Fibroblast of gingiva (primary cell): ENCODE measurements at regions not wholly inside any gene's neighbourhood (a gene's known extent, or its start where the extent isn't known, plus 50 kb on each side); places are given as distances from the start of the nearest gene placed in this dataset.
A peak's percentile ranks its signal among the peaks of the same experiment; 100 is the strongest.

Experiments used
- DNase-seq: peaks from one replicate; pipeline ENCODE4 v3.0.0-alpha.2; 2011; ENCODE audit warnings: low read depth

DNA sequence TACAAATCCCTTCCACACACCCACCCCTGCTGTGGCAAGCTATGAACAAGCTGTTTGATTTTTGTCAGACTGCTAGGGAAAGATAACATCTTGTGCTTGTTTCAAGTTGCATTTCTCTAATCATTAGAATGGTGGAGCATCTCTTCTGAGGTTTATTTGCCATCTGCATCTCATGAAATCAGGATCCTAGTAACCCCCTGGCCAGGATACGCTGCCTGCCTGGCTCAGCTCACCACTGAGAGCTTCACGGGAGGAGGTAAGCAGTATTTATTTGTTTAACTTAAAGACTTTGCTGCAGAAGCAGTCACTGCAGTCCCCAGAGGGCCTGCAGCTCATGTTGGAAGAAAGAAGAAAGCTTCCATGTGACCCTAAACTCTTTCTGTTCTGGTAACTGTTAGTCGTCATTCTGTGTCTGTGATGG is 83.3 kb upstream of the CXCL14 start:
- no peak for DNase-seq

DNA sequence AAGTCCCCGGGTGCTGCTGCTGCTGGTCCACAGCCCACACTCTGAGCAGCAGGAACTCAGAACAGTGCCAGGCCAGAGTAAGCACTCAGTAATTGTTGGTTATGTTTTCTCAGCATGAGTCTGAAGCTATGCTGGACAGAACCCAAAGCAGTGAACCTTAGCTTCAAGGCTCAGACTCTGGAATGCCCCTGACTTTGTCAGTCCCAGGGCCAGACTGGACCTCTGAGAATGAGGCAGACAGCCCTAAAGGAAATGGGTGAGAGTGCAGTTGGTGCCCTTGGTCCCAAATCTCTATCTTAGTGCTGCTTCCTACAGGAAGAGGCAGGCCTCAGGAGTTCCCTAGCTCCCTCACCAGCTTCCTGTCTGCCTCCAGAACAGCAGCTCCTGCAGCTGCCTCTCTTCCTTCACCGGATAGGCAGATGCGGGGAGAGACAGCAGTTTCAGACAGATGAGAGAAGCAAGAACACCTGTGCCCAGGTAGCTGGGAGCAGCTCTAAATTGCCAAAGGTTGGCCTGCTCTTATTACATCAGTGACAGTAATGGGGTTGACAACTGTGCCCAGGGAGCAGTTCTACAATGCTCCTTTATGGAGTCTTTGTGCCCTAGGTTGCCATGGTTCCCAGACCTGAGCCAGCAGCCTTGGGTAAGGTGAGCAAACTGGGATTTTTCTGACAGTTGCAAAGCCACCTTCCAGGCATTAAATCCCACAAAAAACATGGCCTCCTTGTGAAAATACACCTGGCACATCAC is 82.2 kb upstream of the CXCL14 start:
- peak; percentile 29 for DNase-seq

DNA sequence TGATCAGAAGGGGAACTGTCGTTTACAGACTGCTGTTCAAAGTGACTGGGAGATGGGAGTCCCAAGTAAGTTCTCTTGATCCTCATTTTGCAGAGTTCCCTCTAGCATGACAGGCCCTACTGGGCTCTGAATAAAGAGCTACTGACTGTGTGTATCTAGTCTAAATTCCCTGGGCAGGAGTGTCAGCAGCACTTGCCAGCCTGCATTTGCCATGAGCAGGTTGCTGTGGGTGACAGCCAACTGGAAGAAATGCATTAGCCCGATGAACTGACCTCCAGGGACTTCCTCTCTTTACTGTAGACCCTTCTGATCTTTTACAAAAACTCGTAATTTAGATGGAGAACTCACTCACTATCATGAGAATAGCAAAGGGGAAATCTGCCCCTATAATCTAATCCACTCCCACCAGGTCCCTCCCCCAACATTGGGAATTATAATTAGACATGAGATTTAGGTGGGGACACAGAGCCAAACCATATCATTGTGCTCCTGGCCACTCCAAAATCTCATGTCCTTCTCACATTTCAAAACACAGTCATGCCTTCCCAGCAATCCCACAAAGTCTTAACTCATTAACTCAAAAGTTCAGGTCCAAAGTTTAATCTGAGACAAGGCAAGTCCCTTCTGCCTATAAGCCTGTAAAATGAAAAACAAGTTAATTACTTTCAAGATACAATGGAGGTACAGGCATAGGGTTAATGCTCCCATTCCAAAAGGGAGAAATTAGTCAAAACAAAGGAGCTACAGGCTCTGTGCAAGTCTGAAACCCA is 78.9 kb upstream of the CXCL14 start:
- DNase-seq = no peak

DNA sequence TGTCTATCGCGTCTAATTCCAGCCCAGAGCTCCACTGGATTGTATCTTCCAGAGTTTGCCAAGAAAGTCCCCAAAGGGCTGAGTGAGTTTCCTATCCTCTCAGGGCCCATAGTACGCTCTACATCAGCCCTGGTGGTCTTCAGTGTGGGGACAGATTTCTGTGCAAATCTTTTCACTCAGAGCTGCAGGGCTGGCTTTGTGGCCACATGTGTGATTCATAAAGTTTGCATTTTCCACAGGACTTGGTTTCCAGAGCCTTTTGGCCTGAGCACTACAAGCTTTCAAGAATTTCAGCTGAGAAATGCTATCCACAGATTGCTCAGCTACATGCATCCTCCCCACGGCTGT is 76.7 kb upstream of the CXCL14 start:
- DNase-seq = no peak

DNA sequence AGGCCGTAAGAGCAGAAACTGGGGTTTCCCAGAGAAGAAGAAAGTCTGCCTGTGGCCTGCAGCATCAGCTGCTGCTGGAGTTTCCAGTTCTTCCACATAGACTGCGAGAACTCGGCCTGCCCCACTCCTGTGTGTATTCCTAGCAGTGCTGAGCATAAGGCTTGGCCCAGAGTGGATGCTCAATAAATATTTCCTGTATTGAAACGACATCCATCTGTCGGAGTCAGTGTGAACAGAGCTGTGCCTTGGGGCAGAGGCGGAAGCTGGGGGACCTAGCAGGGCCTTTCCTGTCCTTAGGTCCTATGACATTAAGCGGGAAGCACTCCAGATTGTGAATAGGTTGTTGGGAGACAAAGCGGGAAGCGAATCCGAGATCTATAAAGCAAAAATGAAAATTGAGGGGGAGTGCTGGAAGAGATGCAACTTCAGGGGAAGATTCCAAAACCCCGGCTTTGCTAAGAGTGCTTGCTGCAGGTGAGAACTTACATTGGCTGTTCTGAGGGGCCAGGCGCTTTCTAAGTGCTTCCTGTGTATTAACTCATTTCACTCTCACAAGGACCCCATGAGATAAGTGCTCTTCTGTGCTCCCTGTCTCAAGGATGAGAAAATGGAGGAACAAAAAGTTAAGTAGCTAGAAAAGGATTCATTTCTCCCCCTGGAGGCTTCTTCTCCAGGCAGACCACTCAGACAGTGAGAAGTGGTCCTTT is 76.1 kb upstream of the CXCL14 start:
- DNase-seq = no peak

DNA sequence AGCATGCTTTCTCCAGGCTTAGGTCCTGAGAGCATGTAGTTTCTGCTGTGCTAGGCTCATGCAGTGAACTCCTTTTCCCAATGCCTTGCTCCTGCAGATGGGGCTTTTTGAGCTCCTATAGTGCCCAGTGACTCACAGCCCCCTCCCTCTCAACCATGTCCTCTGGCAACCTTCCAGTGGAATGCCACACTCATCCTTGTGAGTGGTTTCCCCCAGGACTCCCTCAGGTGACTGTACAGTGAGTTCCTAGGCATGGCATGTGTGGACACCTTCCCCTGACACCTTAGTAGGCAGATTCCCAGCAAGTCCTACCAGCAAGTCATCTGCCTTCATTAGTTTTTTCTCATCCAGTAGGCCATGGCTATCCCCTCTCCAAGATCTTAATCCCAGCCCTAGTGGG is 72.4 kb upstream of the CXCL14 start:
- no peak for DNase-seq

DNA sequence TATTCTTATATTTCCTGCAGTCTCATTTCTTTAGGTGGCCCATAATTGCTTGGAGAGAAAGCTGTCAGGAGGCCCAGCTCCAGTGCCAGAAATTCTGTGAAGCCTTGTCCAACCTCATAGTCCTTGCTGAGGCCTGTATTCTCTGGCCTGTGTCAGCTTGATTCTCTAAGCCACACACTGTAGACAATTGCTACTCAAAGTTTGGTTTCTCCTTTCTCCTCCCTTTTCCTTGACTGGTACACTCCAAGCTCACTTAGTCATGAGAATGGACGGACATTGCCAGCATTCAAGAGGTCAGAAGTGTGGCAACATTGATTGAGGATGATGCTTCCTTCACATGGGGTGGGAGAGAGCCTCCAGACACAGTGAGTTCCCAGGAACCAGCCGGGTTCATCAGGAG is 71.3 kb upstream of the CXCL14 start:
- DNase-seq = no peak

DNA sequence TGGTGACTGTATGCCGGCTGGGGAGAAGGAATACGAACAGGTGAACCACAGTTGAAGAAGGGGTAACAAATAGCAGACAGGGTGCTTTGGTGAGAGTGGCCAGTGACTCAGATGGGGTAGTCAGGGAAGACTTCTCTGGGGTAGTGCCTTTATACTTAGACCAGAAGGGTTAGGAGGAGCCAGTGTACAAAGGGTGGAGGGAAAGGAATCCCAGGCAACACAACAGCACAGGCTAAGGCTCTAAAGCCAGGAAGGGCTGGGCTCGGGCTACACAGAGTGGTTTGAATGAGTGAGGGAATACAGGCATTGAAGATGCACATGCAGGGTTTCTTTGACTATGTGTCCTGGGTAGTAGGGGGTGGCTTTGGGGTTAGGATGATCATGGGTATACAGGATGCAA is 70.6 kb upstream of the CXCL14 start:
- DNase-seq = no peak

DNA sequence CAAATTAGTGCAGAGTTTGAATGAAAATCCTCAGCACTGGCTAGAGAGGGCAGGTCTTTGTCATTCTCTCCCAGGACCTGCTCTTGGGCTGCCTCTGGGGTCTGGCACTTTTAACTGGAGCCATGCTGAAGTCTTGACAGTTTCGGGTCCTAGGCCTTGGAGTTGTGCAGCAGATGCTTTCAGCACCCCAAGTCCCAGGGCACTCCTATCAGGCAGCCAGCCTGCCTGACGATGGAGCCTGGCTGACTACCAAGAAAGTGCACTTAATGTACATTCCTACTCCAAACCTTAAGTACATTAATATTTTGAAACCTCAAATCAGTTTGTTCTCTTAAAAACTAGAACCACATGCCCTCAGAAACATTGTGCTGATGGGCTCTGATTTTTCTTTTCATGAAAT is 69.3 kb upstream of the CXCL14 start:
- no peak for DNase-seq

DNA sequence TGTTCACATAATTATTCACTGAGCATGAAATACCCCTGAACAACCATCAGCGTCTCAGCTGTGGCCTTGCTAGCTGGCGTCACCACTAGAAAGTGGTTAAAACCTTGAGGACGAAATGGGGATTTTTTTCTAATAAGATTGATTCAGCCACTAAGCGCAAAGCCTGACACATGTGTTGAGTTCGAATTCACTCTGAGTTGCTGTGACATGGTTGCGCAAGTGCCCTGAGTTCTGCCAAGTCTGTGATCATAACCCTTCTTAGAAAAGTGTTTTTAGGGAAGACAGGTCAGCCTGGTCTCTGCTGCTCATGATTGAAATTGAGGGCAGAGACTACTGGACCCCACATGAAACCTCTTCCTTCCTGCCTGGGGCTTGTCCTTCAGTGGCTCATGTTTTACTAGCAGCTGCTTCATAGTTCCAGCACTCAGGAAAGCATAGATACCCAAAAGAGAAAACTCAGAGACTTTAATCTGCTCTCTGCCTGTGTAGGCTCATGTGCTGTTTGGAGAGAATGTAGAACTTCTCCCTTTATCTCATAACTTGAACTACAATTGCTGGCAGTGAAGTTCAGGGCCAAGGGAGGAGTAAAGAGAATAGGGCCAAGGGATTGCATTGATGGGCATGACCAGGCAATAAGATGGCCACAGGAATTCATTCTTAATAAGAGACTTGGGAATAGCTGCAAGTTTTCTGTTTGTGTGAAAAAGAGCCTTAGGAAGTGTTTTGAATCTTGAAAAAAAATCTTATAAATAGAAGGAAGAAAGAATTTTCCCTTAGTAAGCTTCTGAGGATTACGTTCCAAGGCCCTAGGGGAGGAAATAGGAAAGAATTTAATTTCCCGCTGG is 66.8 kb upstream of the CXCL14 start:
- DNase-seq = no peak

DNA sequence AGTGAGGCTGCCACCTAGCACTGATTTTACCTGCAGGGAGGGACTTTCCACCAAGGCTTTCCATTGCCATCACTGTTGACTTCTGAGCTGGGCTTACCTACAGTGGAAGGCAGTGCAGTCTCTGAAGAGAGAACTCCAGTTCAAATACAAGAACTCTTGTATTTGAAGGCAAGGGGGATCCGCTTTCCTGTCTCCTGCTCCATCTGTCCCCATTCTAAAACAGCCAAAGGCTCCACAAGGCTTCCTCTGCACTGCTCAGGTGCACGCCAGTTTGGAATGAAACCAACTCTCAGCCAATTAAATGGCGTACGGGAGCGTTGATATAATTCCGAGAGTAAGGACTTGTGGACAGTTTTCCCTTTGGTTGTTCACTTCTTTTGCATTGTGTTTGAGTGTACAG is 66.0 kb upstream of the CXCL14 start:
- no peak for DNase-seq

DNA sequence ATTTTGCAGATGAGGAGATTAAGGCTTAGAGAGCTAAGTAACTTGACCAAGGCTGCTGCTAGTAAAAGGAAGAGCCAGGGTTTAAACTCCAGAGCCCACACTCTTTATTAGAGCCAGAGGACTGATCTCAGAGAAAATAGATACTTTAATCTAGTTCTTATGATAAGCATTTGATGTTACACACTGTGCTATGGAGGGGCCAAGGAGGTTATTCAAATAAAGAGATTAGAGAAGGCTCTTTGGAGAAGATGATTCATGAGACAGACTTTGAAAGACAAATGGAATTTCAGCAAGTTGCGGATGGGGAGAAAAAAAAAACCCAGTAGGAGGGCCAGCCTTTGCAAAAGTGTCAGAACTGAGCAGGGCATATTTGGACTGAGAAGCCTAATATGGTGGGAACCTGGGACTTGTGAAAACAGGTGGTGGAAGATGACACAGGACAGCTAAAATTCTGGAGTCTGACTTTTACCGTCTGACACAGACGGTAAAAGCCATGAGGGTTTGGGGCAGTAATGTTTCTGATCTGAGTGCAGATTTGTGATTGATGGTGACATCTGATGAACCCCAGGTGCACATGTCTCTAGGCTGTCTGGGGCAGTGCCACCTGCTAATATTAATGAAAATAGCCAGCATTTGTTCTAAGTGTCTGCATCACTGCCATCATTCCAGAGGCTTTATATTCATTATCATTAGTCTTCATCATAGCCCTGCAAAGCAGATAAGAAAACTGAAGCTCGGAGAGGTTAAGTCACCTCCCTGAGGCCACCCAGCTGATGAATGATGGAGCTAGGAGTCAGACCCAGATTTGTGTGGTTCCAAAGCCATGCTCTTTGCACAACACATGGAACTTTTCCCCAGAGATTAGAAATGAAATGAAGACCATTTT is 65.3 kb upstream of the CXCL14 start:
- DNase-seq = no peak

DNA sequence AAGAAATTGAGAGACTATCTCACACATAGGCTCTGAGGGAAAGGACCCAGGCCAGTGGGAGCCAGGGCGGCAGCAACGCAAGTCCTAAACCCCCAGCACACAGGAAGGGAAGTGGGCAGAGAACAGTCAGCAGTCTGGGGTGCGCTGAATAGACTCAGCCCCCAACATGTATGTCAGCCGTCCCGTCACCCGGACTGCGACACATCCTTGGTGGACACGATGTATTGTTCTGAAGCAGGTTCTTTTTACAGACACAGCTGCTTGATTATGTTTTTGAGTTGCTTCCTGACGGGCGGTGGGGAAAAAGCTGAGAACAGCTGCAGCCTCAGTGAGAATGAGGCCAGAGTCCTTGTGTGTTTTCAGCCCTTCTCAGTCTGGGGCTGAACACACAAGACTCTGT is 64.1 kb upstream of the CXCL14 start:
- no peak for DNase-seq

DNA sequence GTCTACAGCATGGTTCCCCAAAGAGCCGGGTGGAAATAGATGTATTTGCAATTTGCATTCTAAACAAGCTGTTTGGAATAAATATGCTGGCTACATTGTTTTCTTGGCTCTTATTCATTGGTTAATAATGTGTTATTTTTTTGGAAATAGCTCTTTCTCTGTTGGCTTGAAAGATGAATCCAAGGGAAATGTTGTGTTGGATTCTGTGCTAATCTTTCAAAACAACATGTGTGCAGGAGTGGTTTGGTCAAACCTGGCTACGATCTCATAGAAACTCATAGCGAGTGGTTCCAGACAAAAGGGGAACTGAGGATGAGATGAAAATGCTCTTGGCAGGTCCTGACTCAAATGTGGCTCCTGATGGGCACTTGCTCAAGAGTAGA is 63.7 kb upstream of the CXCL14 start:
- DNase-seq = no peak

DNA sequence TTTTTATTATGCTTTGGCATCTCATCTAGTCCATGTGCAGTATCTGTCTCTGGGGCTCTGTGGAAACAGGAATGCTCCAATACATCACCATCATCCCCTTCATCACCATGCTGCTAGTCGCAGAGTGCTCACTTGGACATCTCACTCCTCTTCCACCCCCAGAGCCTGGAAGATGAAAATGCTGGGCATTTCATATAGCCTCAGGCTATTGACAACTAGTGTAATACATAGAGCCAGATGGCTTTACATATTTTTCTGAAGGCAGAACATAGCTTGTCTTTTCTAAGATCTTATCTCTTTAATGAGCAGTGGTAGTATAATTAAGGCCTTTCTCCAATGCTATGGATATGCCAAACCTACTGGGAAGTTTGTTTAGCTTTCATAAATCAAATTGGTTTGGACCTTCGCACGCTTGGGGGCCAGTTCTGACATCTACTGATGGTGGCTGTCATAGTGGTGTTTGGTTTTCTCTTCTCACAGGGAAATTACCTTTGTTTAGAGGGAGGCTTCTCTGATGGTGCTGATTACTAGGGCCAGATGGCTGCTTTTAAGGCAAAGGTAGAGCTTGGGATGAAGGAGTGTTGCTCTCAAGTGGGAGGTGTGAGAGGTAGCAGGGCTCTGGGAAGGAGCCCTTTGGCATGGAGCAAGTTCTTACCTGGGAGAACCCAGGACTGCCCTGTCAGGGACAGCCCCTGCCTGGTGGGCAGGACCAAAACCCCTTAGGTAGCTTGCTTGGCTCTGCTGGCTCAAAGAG is 63.1 kb upstream of the CXCL14 start:
- DNase-seq = no peak

DNA sequence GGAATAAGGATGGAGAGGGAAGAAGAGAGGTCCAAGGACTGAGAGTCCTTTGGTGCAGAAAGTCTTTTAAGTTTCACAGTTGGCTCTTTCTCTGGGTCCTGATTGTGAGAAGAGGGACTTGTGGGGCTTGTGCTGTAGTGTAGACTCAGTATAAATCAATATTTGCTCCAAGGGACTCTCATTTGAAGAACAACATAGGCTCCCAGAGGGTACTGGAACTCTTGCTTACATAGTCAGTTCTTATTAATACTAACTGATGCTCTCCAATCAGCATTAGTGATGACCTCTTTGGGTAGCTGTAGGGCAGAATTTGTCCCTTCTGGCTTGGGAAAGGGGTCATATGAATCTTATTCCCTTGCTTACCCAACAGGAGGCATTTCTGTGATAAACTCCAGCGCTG is 62.5 kb upstream of the CXCL14 start:
- no peak for DNase-seq

DNA sequence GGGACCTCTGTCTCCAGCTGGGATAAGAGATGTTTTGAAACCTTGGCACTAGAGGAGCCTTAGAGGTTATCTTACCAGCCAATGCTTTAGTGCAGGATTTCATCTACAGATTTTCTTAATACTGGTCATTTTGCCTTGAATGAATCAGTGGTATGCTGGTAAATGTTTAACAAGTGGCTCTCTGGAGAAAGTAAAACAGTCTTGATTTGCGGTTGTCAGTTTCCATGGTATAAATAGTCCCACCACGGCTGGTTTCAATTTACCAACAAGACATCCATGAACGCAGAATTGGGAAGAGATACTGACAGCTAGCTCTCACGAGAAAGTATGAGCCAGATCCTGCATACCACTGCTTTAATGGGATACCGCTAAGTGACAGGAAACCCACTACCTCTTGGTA is 56.7 kb upstream of the CXCL14 start:
- no peak for DNase-seq

DNA sequence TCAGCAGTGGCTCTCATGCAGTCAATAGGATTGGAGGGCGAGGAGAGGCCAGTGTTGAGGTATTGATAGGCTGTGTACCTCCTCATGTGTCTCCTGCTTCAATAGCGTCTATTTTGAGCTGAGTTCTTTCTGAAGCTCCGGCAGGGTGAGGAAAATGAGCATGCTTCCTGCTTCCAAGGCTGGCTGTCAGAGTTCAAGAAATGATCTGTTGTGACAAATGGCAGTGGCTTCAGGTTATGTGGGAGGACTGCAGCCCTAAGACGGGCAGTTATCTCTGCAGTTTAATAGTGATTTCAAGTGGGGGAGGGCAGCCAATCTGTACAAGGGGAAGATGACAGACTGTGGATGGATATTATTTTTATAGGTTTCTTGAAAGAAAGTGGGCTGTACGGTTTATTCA is 54.0 kb upstream of the CXCL14 start:
- no peak for DNase-seq

DNA sequence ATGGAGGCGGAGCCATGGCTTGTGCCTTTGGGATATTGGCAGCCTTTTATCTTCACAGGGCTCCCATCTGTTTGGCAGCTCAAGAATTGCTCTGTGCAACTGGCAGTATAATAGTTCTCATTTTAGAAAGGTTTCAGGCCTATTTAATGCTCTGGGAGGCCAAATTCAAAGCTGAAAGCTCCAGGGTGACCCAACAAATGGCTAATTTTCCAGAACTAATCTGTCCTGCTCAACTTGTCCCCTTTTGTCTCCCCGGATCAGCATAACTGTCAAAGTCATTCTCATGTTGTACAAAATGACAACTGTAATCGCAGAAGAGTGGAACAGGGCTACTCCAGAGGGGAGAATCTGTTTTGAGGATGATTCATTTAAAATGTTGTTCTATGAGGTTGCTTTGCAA is 52.6 kb upstream of the CXCL14 start:
- no peak for DNase-seq

DNA sequence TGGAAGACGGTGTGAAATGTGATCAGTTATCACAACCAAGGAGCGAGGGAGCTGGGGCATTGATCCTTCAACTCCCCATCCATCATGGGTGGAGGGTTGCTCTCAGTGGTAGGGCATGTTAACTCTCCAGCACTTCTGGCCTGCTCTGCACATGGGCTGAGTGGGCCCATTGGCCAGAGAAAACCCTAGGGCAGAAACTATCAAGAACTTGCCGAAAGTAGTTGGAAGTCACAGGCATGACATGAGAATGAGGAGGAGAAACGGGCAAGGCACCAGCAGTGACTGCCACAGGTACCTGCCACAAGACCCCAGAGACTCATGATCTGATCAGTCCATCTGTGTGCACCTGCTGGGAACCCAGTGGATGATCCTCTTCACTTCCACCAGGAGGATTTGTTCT is 50.9 kb upstream of the CXCL14 start:
- DNase-seq = no peak
